Anterior cingulate cortex (tissue), 58 donors: ENCODE measurements at regions not wholly inside any gene's neighbourhood (a gene's known extent, or its start where the extent isn't known, plus 50 kb on each side); places are given as distances from the start of the nearest gene placed in this dataset.

Experiments used
- DNase-seq, 58 donors: peaks; one replicate each; lab custom pipeline; 2025; lab: John Stamatoyannopoulos, UW

DNA sequence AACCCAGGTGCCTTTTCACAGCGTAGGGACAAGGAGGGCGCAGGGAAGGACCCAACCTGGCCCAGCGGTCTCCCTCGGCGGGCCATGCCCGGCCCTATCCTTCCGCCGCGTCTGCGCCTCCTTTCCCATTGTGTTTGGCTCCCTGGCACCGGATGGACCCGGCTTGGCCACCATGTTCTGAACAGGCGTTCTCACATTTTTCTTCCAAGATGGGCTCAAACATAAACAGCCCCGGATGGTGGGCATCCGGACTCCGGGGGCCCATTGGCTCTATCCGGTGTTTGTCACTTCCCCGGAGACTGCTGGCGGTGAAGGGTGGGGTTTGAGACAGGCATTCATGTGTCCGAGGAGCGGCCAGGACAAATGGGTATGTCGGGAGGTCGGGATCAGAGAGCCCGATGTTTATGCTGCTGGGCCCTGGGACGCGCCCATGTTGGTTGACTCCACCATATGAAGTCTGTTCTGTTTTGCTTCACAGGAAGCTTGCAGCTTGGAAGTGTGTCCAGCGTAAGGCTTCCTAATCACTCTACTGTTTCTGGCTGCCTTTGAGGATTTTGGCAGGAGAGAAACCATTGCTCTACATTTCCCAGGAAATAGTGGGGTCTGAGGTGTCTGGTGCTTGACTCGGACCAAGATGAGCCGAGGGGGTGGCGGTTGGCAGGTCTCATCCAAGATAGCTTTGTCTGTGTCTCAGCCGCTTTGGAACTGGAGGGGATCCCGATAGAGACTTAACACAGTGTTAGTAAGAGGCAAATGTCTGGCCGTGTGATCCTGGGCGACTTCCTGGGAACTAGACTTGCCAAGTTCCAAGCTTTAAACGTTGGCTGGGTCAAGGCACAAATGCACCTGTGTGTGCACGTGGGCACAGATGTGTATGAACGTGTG is 188.3 kb downstream of the IRF8 start:
- no peak for DNase-seq

DNA sequence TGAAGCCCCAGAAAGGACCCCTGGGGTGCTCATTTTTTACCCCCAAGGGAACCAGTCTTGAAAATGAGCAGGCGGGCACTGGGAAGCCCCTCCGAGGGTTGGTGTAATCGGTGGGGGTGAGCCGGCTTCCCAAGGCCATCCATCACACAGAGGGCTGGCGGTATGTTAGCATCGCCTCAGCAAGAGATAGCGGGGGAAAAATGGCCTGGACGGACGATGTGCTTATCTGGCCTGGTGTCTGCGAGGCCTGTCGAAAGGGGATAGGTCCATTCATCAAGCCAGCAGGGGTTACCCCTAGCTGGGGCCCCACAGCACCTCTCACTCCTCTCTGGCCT is 188.9 kb downstream of the IRF8 start:
- DNase-seq, result no peak

DNA sequence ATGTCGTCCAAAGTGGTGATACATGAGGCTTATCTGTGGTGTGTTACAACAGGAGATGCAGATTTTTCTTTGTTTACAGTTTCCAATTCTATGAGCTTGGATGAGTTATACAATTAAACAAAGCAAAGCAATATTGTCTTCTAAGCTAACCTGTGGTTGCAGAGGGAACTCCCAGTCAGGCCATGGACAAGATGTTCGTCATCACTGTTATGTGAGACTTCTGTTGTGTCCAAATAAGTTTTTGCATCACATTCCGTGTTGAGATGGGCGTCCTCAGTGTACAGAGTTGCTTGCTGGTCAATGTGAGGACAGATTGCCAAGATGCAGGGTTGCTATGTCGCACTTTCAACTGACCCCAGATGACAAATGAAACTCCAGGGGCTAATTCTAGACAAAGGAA is 189.3 kb downstream of the IRF8 start:
- DNase-seq, result no peak

DNA sequence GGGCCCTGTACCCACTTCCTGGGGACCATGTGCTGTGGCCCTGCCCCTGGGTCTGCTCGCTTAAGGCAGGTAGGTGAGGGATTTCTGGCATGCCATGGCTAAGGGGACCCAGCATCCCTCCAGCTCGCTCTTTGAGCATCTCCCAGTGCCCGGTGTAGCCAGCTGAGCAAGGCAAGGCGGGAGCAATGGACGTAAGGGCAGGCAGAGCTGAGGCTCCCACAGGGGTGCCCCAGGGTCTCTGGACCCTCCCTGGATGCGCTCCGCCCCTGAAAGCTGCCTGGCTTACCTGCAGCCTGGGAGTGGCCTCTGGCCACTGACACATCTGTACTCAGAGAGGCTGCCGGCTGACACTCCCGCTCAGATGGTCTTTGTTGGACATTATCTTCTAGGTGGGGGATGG is 189.9 kb downstream of the IRF8 start:
- no peak for DNase-seq

DNA sequence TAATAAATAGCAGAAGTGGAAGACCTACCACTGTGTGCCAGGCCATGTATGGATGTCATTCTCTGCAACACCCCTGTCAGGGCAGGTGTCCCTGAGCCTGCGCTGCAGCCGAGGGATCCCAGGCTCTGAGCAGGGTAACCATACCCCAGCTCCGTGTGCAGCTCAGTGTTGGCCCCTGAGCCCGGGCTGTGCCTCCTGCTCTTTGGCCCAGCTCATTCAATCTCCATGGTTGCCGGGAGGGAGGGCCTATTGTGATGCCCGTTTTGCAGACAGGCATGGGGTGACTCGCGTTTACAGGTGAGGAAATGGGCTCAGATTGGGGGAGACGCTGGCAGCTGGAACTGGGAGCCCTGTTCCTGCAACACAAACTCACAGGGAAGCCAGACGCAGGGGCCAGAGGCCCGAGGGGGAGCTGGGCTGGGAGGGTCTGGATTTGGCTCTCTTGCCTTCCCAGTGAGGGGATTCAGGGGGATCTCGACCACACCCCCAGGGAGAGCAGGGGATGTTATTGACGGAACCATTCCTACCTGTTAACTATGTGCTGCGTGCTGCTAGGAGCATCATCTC is 190.5 kb downstream of the IRF8 start:
- DNase-seq, result no peak

DNA sequence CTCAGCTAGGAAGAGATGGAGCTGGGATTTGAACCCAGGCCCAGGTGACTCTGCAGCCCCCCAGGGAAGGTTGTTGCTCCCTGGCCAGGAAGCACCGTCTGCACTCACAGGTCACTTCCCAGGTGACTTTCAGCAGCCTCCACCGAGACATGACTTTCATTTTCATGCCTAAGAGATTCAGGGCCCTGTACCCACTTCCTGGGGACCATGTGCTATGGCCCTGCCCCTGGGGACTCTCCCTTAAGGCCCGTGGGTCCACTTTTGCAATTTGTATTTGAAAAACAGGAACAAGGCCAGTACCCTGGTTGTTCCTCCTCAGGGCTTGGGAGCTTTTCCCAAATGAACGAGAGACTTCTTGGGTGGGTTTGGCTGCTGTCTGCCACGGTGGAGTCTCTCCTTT is 191.0 kb downstream of the IRF8 start:
- DNase-seq, result no peak

DNA sequence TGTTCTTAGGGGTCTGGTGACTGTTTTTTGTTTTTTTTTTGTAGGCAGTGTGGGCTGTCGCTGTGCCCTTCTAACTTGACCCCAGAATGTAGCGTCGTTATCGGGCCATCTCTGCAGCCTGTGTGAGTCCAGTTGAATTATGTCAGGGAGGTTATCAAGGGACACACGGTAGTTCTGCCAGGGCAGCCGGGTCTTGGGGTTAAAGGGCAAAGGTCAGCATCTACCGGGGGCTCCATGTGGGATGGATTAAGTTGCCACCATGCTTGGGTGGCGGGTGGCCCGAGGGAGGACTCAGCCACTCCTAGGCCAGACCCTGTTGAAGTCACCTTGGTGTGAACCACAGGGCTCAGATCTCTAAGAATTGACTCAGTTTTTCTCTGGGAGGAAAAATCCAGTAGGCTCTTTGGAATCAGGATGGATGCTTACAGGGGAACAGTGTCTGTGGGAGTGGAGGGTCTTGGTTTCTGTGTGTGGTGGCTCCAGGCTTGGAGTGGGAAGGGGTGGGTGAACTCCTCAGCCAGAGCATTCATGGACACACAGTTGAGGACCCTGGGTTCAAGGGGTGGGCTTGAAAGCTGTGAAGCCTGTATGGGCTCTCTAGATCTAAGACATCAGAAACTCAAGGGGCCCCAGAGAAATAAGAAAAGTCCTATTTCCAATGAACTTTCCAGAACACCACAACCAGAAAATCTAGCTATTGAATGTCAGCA is 191.7 kb downstream of the IRF8 start:
- DNase-seq, result no peak

DNA sequence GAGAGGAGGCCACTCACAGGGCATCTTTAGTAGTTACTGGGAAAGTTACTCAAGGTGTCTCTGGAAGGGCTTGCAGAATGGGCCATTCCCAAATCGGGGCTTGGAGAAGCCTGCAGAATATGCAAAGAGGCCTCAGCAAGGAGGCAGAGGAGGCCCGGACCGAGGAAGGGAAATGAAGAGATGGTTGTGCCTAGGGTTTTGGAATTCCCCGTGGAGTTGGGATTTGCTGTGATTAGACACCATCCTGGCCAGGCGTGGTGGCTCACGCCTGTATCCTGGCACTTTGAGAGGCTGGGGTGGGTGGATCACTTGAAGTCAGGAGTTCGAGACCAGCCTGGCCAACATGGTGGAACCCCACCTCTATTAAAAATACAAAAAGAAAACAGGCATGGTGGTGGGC is 193.0 kb downstream of the IRF8 start:
- no peak for DNase-seq

DNA sequence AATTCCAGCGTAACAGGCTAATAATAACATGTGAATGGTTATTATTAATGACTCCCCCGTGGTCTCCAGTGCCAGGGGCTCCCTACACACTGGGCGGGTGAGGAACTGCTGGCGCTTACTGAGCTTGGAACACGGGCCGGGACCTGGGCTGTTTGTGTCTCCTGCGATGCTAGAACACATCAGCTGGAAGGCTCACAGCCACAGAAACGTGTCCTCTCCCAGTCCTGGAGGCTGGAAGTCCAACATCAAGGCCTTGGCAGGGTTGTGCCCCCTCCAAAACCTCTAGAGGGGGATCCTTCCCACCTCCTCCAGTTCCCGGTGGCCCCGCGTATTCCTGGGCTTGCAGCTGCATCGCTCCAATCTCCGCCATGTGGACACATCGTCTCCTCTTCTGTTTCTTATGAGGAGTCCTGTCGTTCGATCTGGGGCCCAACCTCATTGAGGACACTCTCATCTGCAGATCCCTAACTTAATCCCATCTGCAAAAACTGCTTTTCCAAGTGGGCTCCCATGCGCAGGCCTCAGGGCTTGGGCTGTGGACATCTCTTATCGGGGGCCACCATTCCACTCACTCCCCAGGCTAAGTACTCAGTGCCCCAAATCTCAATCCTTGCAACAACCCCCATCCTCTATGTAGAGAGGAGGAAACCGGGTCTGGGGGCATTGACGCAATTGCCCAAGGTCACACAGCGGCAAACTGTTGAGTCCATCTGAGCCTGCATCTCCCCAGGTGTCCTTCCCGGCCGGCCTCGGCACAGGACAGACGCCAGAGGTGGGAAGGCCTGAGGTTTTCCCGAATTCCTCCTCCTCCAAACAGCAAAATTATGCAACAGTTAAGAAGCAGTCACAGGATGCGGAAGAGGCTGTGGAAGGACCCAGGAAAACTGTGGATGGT is 193.9 kb downstream of the IRF8 start:
- DNase-seq, result no peak

DNA sequence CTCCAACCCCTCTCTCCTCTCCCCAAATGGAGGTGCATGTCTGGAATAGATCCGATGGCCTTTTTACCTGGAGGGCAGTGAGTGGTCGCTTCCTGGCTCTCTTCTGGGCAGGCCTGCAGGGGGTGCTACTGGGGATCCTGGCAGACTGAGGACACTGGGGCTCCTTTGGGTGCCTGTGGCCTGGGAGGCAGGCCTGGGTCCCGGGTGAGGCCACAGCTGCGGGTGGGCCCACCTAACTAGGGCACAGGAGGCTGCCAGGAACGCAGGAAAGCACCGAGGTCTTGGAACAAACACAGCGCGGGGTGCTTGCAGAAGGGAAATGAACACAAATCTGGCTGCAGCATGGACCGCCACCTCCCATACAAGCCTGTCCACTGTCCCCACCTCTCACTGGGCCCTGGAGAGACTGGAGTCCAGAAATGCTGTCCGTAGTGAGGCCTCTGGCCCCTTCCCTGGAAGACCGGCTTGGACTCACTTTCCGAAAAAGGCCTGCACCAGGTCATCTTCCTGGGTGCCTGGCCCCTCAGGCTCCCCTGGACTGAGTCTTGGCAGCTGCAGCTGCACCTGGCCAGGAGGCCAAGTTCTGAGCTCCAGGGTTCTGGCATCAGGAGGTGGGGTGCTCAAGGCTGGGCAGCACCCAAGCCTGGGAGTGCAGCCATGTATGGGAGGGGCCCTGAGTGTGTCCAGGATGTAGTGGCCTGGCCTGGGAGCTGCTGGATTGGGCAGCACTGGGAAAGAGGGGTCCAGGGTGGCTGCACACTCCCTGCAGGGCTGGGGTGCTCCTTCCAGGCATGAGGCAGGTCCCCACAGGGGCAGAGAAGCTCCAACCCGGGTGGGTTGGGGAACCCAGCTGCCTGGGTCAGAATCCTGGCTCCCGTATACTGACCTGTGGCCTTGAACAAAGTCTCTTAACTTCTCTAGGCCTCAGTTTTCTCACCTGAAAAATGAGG is 195.1 kb downstream of the IRF8 start:
- DNase-seq, result no peak

DNA sequence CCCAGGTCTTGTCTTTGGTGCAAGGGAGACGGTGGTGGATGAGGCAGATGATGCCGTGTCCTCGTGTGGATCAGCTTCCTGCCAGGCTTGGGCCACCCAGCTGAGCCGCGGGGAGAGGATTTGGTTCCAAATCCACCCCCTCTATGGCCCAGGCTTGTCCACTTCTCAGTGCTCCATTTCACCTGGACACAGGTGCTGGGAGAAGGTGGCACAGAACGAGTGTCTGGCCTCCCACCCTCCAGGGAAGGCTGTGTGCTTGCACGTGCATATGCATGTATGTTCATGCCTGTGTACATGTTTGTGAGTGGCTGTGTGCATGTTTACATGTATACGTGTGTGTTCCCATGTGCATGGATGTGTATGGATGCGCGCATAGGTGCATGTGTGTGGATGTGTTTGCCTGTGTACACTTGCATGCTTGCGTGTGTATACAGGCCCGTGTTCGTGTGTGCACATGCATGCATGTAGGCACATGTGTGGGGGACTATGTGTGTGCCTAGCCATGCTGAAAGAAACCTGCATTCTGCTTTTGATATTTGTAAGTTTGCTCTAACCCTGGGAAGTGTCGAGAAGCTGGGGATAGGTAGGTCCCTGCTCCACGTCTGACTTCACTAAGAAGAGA is 196.3 kb downstream of the IRF8 start:
- DNase-seq, result no peak

DNA sequence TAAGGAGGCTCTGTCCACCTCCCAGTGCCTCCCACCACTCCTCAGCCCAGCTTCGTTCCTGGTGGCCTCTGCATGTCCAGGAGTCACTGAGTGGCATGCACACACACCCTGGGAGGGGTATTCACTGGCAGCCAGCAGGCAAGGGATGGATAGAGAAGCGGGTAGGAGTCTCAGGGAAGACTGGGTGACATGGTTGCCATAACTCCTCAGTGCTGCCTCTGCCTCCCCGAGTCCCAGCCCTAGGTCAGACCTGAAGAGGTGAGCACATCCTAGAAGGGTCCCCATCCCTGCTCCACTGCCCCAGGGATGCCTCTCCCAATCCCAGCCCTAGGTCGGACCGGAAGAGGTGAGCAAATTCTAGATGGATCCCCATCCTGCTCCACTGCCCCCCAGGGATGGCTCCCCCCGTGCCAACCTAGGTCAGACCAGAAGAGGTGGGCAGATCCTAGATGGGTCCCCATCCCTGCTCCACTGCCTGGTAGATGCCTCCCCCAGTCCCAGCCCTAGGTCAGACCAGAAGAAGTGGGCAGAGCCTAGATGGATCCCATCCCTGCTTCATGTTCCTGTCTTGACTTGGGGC is 197.0 kb downstream of the IRF8 start:
- DNase-seq, result no peak

DNA sequence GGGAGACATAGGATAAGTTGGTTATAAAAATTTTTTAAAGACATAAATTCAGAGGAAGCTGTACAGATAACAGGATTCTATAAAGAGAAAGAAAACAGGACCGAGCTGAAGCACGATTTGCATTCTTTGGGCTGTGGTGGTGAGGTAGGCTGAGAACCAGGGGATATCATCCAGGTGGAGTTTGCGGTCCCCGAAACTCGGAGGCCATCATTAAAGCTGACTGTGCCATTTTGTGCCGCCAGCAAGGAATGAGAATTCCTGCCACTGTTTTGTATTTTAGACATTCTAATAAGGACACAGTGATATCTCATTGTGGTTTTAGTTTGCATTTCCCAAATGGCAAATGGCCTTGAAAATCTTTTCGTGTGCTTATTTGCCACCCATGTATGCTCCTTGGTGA is 197.9 kb downstream of the IRF8 start:
- DNase-seq, result no peak

DNA sequence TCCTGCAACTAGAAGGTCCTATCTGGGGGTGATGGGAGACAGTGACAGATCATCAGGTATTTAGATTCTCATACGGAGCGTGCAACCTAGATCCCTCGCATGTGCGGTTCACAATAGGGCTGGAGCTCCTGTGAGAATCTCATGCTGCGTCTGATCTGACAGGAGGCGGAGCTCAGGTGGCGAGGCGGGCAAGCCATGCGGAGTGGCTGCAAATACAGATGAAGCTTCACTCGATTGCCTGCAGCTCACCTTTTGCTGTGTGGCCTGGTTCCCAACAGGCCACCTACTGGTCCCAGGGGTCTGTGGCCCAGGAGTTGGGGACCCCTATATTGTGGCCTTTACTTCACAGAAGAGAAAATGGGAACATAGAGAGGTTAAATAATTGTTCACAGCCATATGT is 200.4 kb downstream of the IRF8 start:
- DNase-seq, result no peak

DNA sequence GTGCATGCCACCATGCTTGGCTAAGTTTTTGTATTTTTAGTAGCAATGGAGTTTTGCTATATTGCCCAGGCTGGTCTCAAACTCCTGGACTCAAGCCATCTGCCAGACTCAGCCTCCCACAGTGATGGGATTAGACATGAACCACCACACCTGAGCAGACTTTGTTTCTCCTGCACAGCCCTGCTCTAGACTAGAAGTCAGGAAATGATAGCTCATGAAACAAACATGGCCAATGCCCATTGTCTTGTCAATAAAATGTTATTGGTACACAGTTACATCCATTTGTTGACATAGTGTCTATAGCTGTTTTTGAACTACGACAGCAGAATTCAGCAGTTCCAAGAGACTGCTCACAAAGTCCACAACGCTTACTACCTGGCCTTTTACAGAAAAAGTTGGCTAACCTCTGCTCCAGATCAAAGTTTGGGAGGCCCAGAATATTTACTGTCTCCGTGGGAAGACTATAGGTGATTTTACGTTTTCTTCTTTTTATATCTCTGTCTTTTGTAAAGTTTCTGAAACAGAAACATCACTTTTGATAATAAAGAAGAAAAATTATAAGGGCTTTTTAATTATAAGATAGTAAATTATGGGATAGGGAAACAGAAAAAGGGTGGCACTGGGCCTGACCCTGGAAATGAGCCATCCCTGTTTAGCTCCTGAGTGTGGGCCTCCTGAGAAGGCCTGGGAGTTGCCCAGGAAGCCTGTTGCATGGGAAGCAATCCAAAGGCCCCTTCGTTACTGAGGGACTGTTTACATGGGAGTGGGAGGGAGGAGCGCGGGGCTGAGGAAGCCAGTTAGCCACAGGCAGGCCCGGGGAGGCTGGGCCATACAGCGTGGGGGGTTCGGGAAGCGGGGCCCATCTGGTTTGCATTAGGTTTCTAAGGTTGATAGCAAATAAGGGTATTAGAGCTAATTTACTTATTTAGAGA is 201.5 kb downstream of the IRF8 start:
- no peak for DNase-seq

DNA sequence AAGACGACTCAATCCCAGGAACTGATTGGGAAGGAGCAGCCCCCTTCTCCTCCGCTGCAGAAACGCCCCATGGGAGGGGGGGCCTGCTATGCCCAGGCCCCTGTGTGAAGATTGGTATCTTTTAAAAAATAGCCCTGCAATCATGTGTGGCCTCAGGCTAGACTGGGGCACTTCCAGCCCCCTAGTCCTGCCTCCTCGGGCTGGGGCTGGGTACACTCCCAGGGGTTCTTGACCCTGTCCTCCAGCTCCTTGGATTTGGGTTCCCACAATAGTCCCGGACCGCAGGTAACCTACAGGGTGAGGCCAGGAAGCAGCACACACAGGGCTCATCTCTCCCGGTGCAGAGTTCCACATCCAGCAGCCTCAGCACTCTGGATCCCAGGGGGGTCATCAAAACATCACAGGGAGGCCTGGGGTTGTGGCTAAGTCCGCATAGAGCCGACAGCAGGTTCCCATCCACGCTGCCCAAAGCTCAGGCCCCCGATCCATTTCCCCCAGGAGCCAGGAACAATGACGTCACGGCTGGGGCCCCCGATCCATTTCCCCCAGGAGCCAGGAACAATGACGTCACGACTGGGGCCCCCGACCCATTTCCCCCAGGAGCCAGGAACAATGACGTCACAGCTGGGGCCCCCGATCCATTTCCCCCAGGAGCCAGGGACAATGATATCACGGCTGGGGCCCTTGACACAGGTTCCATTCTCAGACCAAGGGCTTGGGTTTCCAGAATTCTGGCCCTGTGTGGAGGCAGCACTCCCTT is 202.4 kb downstream of the IRF8 start:
- DNase-seq, result no peak

DNA sequence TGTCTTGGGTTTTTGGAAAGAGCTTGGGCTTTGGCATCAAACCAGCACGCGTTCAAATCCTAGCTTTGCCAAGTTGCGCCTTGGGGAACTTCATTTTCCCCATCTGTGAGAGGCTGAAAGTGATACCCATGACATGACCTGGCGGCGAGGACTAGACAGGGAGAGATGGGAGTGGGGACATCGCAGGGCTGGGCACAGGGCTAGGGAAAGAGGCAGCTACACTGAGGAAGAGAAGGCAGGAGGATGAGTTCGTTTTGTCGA is 202.9 kb downstream of the IRF8 start:
- no peak for DNase-seq
